ENCODE measurements at regions not wholly inside any gene's neighbourhood (a gene's known extent, or its start where the extent isn't known, plus 50 kb on each side); places are given as distances from the start of the nearest gene placed in this dataset.

DNA sequence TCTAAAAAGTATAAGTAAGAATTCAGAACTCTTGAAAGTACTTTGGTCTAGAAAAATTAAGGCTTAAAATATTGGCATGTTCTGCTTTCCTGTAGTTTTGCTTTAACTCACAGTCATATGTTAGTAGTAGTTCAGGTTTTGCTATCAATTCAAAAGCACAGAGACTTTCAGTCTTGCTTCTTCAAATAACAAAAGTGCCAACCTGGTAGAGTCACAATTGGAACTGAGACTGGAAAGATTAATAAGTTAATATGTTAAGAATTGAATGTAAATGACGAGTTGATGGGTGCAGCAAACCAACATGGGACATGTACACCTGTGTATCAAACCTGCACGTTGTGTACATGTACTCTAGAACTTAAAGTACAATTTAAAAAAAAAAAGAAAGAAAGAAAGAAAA is 822.3 kb downstream of the MTRR start:
- TF ChIP-seq, protein P1, sequence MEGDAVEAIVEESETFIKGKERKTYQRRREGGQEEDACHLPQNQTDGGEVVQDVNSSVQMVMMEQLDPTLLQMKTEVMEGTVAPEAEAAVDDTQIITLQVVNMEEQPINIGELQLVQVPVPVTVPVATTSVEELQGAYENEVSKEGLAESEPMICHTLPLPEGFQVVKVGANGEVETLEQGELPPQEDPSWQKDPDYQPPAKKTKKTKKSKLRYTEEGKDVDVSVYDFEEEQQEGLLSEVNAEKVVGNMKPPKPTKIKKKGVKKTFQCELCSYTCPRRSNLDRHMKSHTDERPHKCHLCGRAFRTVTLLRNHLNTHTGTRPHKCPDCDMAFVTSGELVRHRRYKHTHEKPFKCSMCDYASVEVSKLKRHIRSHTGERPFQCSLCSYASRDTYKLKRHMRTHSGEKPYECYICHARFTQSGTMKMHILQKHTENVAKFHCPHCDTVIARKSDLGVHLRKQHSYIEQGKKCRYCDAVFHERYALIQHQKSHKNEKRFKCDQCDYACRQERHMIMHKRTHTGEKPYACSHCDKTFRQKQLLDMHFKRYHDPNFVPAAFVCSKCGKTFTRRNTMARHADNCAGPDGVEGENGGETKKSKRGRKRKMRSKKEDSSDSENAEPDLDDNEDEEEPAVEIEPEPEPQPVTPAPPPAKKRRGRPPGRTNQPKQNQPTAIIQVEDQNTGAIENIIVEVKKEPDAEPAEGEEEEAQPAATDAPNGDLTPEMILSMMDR (IDR thresholded peaks at IDR 0.05; ENCODE audit: low read depth, low read length), result no peak
- TF ChIP-seq, protein P2, sequence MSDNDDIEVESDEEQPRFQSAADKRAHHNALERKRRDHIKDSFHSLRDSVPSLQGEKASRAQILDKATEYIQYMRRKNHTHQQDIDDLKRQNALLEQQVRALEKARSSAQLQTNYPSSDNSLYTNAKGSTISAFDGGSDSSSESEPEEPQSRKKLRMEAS (IDR thresholded peaks at IDR 0.05; ENCODE audit: low read depth, low read length), result no peak
- TF ChIP-seq MYC (IDR thresholded peaks at IDR 0.05; ENCODE audit: low read depth, low read length) (no peak), POLR2A (IDR thresholded peaks at IDR 0.05; ENCODE audit: extremely low read depth, insufficient read length) (no peak)
- DNase-seq (ENCODE audit: low read depth), result no peak

GRCh38 chr5:8693341-8693844 is 824.4 kb downstream of the MTRR start:
- H3K4me3 ChIP-seq (ENCODE audit: low read depth, low read length), result no peak overlapping the region
- no peak for DNase-seq (ENCODE audit: low read depth)
- TF ChIP-seq POLR2A (IDR thresholded peaks at IDR 0.05; ENCODE audit: extremely low read depth, insufficient read length), result no peak
- TF ChIP-seq, protein P1 (IDR thresholded peaks at IDR 0.05; ENCODE audit: low read depth, low read length), result no peak
- TF ChIP-seq MYC (IDR thresholded peaks at IDR 0.05; ENCODE audit: low read depth, low read length), result no peak
- TF ChIP-seq, protein P2 (IDR thresholded peaks at IDR 0.05; ENCODE audit: low read depth, low read length), result no peak

More for the DNA sequence above, 822.3 kb downstream of the MTRR start:
- no peak overlapping the region for H3K4me3 ChIP-seq (ENCODE audit: low read depth, low read length)

- no peak for TF ChIP-seq MYC (IDR thresholded peaks at IDR 0.05; ENCODE audit: low read depth, low read length)
- TF ChIP-seq, protein P1 (IDR thresholded peaks at IDR 0.05; ENCODE audit: low read depth, low read length), result no peak
- TF ChIP-seq, protein P2 (IDR thresholded peaks at IDR 0.05; ENCODE audit: low read depth, low read length), result no peak
- no peak for TF ChIP-seq POLR2A (IDR thresholded peaks at IDR 0.05; ENCODE audit: extremely low read depth, insufficient read length)
- no peak for DNase-seq (ENCODE audit: low read depth)
- no peak overlapping the region for H3K4me3 ChIP-seq (ENCODE audit: low read depth, low read length)
Measured at GRCh38 chr5:8694545-8694944, 825.6 kb downstream of the MTRR start.

- TF ChIP-seq, protein P1 (IDR thresholded peaks at IDR 0.05; ENCODE audit: low read depth, low read length), result no peak
- no peak for TF ChIP-seq MYC (IDR thresholded peaks at IDR 0.05; ENCODE audit: low read depth, low read length)
- TF ChIP-seq, protein P2 (IDR thresholded peaks at IDR 0.05; ENCODE audit: low read depth, low read length), result no peak
- no peak for TF ChIP-seq POLR2A (IDR thresholded peaks at IDR 0.05; ENCODE audit: extremely low read depth, insufficient read length)
- no peak overlapping the region for H3K4me3 ChIP-seq (ENCODE audit: low read depth, low read length)
- DNase-seq (ENCODE audit: low read depth), result no peak
Measured at GRCh38 chr5:8695902-8696845, 827.2 kb downstream of the MTRR start.

DNA sequence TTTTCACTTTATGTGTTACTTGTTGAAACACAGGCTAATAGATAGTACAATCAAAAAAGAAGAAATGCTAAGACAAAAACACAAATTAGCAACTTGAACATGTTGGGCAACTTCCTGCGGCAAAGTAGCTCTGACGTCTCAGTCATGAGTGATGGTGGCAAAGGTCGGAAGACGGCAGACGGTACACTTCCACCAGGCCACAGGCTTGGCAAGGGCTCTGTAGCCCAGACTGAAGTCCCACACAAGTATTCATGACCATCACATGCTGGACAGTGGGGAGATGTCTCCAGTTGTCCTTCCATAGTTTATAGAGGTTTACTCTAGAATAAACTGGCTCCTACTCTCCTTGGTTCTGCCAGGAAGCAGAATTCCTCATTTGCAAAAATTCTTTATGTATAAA is 831.3 kb downstream of the MTRR start:
- DNase-seq (ENCODE audit: low read depth), result no peak
- H3K4me3 ChIP-seq (ENCODE audit: low read depth, low read length), result no peak overlapping the region
- TF ChIP-seq MYC (IDR thresholded peaks at IDR 0.05; ENCODE audit: low read depth, low read length), result no peak
- TF ChIP-seq POLR2A (IDR thresholded peaks at IDR 0.05; ENCODE audit: extremely low read depth, insufficient read length), result no peak
- TF ChIP-seq, protein P1 (IDR thresholded peaks at IDR 0.05; ENCODE audit: low read depth, low read length), result no peak
